HepG2 (cell line): ENCODE measurements at regions not wholly inside any gene's neighbourhood (a gene's known extent, or its start where the extent isn't known, plus 50 kb on each side); places are given as distances from the start of the nearest gene placed in this dataset.
"Not testable (repeated sequence)": the region's sequence is repeated elsewhere in the genome, so short reads cannot be mapped to it uniquely, and the experiment has no call there.

Experiments used
- ATAC-seq: fragments of 200-7000 bp; cut with Tn5 transposase; 3 replicates; pipeline ENCODE4 v1.9.1; 2020; ENCODE audit warnings: mild to moderate bottlenecking, moderate library complexity
- BruUV-seq: library from RNA; stranded (reverse); fragments of 400-500 nt; replicated peaks from 2 replicates; lab custom pipeline; 2021; lab: Mats Ljungman, UMichigan
- CTCF ChIA-PET: fragments of 300-600 bp; formaldehyde crosslinking; extraction: SDS; loops from one replicate; lab custom pipeline; 2021; ENCODE audit warnings: low total read pairs, inconsistent platforms, low intra/inter-chr PET ratio; lab: Yijun Ruan, JAX
- POLR2A ChIA-PET: fragments of 350-600 bp; sonication (Branson Sonifier 250); formaldehyde crosslinking; loops from one replicate; lab custom pipeline; 2020; ENCODE audit warnings: antibody characterized with exemption, inconsistent platforms; lab: Yijun Ruan, JAX
- DNase-seq: peaks from one replicate; pipeline ENCODE4 v3.0.0-alpha.2; 2015; ENCODE audit warnings: low spot score
- FAIRE-seq: peaks from 3 replicates; lab custom pipeline; 2011; peaks lifted over from hg19 to GRCh38; lab: Jason Lieb, UNC
- H2AFZ ChIP-seq: one replicate; pipeline ENCODE4 v1.6.1; 2011; ENCODE audit warnings: low read length, inconsistent platforms
- H3K27ac ChIP-seq: fragments of 300-600 bp; 3 replicates; pipeline ENCODE4 v1.8.0; 2011; ENCODE audit warnings: mixed run types, mild to moderate bottlenecking, mixed read lengths, low read length, inconsistent platforms; ENCODE audit not compliant: insufficient read depth; ENCODE audit errors: extremely low read length
- H3K27me3 ChIP-seq, 2 experiments: fragments of 200-600 bp in 1 of 2; 2 replicates in 1 of 2; 3 replicates in 1 of 2; pipeline versions ENCODE4 v1.6.0 to v1.8.0; 2011; ENCODE audit warnings: low read length in 2 of 2, mild to moderate bottlenecking in 2 of 2, moderate library complexity in 2 of 2, inconsistent platforms in 1 of 2; ENCODE audit not compliant: insufficient read depth in 2 of 2, control insufficient read depth in 1 of 2
- H3K36me3 ChIP-seq, 2 experiments: fragments of 200-600 bp in 1 of 2; replicated peaks in 1 of 2; 2 replicates in 1 of 2; 3 replicates in 1 of 2; pipeline versions ENCODE4 v1.5.1 to v1.8.0; 2011; ENCODE audit warnings: low read length in 2 of 2, inconsistent platforms in 1 of 2; ENCODE audit not compliant: insufficient read depth in 2 of 2, control insufficient read depth in 1 of 2
- H3K4me1 ChIP-seq: 2 replicates; pipeline ENCODE4 v1.5.1; 2012; ENCODE audit warnings: low read length, inconsistent platforms; ENCODE audit not compliant: insufficient read depth
- H3K4me2 ChIP-seq: 2 replicates; pipeline ENCODE4 v1.6.0; 2011; ENCODE audit warnings: low read depth, low read length, inconsistent platforms
- H3K4me3 ChIP-seq, 3 experiments: fragments of 200-600 bp in 1 of 3; sonication (generic), shearing (Covaris generic) in 1 of 3; replicated peaks in 1 of 3; 2 replicates each; pipeline ENCODE4 v1.5.1; 2011 to 2016; ENCODE audit warnings: low read length in 3 of 3, inconsistent platforms in 2 of 3, low read depth in 2 of 3, mild to moderate bottlenecking in 2 of 3, control low read depth in 1 of 3, mixed read lengths in 1 of 3; ENCODE audit not compliant: insufficient read depth in 1 of 3
- H3K79me2 ChIP-seq: one replicate; pipeline ENCODE4 v1.6.1; 2011; ENCODE audit warnings: low read length, inconsistent platforms; ENCODE audit not compliant: insufficient read depth
- H3K9ac ChIP-seq: 2 replicates; pipeline ENCODE4 v1.6.0; 2011; ENCODE audit warnings: mild to moderate bottlenecking, low read depth, low read length, inconsistent platforms; ENCODE audit not compliant: insufficient read depth
- H3K9me3 ChIP-seq: 2 replicates; pipeline ENCODE4 v1.5.1; 2012; ENCODE audit warnings: mild to moderate bottlenecking, low read length
- H4K20me1 ChIP-seq: 2 replicates; pipeline ENCODE4 v1.6.0; 2011; ENCODE audit warnings: inconsistent platforms, mild to moderate bottlenecking, low read length, moderate library complexity; ENCODE audit not compliant: insufficient read depth
- ARID5B ChIP-seq: IDR thresholded peaks from 2 replicates; pipeline ENCODE4 v1.4.0; 2020; ENCODE audit warnings: mild to moderate bottlenecking, missing genetic modification reagents
- CEBPB ChIP-seq: IDR thresholded peaks from 2 replicates; pipeline ENCODE4 v1.6.1; 2011; ENCODE audit warnings: low read depth, low read length, improper control_type of control experiment, borderline replicate concordance
- CEBPG ChIP-seq: IDR thresholded peaks from 2 replicates; pipeline ENCODE4 v1.6.1; 2016
- ZBTB21 ChIP-seq: sonication (generic); formaldehyde crosslinking; IDR thresholded peaks from 2 replicates; pipeline ENCODE4 v1.4.0; 2020; ENCODE audit warnings: missing genetic modification reagents
- WGBS: methylation state at CpG from one replicate; pipeline ENCODE4 v1.1.6; 2017; ENCODE audit warnings: low lambda C conversion rate; 5-methylcytosine and 5-hydroxymethylcytosine counted together
- in situ Hi-C: cut with HindIII; loops from 2 replicates; pipeline ENCODE4 v1.10.0; 2017; ENCODE audit warnings: low pct_unique_long_range_greater_than_20kb; ENCODE audit not compliant: extremely low pct_ligation_motif_present
- intact Hi-C: fragments of 100-400 bp; cut with micrococcal nuclease; formaldehyde crosslinking; loops from one replicate; pipeline ENCODE4 v1.10.0; 2022; ENCODE audit not compliant: unreplicated experiment

GRCh38 chr18:106054-106851 lies 52.1 kb upstream of the USP14 start (continued):
- TF ChIP-seq ARID5B (CRISPR knock-in tag) (0 out of 2 replicates have a peak, but pooled peaks have one; percentile 4), CEBPB (peak; percentile 64), ZBTB21 (0 out of 2 replicates have a peak, but pooled peaks have one; percentile 55), CEBPG (CRISPR knock-in tag) (peak; percentile 50; the same call in 1 of the 2 replicates)
- TF ChIP-seq, all 625 proteins: peak for 14; not testable (repeated sequence) for 611

DNA sequence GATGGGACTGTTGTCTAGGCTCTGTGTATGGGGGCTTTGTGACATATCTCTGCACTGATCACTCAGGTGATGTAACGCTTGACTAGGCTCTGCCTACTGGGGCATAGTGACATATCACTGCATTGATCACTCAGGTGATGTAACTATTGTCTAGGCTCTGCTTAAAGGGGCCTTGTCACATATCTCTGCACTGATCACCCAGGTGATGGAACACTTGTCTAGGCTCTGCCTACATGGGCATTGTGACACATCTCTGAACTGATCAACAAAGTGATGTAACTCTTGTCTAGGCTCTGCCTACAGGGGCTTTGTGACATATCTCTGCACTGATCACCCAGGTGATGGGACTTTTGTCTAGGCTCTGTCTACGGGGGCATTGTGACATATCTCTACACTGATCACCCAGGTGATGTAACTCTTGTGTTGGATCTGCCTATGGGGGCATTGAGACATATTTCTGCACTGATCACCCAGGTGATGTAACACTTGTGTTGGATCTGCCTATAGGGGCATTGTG lies 51.4 kb upstream of the USP14 start:
- FAIRE-seq, in situ Hi-C loops, intact Hi-C loops, POLR2A ChIA-PET, CTCF ChIA-PET, H3K36me3 ChIP-seq, H3K79me2 ChIP-seq, ATAC-seq, H4K20me1 ChIP-seq, H3K4me2 ChIP-seq, H3K4me3 ChIP-seq, BruUV-seq, H2AFZ ChIP-seq, H3K27me3 ChIP-seq, H3K27ac ChIP-seq, H3K9ac ChIP-seq, DNase-seq: not testable (repeated sequence)
- Histone ChIP-seq H3K9me3 (peaks cover 31% of the 10 kb centered on the region), H3K4me1 (peaks cover 37% of the 10 kb centered on the region)
- WGBS, result 28% methylated on average over 2 of the region's 2 CpGs
